ENCODE measurements at regions not wholly inside any gene's neighbourhood (a gene's known extent, or its start where the extent isn't known, plus 50 kb on each side); places are given as distances from the start of the nearest gene placed in this dataset.

DNA sequence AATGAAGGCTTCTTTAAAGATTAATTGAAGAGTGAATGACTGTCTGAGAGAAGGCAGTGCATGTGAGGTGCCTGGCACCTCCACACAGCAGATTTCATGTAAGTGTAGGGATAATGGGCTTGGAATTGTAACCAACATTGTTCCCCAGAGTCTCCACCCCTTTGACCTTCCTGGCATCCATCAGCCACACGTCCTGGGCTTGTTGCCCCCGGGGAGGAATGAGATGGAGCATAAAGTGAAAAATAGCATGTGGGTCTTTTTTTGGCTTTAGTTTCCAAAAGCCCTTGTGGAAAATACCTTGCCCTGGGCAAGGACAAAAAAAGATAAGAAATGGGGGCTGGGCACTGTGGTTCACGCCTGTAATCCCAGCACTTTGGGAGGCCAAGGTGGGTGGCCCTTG is 242.2 kb upstream of the ECI2 start:
- TF ChIP-seq, protein P1, sequence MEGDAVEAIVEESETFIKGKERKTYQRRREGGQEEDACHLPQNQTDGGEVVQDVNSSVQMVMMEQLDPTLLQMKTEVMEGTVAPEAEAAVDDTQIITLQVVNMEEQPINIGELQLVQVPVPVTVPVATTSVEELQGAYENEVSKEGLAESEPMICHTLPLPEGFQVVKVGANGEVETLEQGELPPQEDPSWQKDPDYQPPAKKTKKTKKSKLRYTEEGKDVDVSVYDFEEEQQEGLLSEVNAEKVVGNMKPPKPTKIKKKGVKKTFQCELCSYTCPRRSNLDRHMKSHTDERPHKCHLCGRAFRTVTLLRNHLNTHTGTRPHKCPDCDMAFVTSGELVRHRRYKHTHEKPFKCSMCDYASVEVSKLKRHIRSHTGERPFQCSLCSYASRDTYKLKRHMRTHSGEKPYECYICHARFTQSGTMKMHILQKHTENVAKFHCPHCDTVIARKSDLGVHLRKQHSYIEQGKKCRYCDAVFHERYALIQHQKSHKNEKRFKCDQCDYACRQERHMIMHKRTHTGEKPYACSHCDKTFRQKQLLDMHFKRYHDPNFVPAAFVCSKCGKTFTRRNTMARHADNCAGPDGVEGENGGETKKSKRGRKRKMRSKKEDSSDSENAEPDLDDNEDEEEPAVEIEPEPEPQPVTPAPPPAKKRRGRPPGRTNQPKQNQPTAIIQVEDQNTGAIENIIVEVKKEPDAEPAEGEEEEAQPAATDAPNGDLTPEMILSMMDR (conservative IDR thresholded peaks at IDR 0.05), result no peak
- no peak for TF ChIP-seq ZFX (IDR thresholded peaks at IDR 0.05)
